IMR-90 (cell line): ENCODE measurements at regions not wholly inside any gene's neighbourhood (a gene's known extent, or its start where the extent isn't known, plus 50 kb on each side); places are given as distances from the start of the nearest gene placed in this dataset.

ENCODE experiments used
- ATAC-seq: fragments of 200-7000 bp; cut with Tn5 transposase; 2 replicates; pipeline ENCODE4 v1.9.1; 2020; ENCODE audit warnings: low read depth, mild to moderate bottlenecking, moderate library complexity
- BruUV-seq: library from RNA; stranded (reverse); fragments of 400-500 nt; replicated peaks from 2 replicates; lab custom pipeline; 2021; lab: Mats Ljungman, UMichigan
- CTCF ChIA-PET: fragments of 300-600 bp; formaldehyde crosslinking; extraction: SDS; loops from one replicate; lab custom pipeline; 2021; ENCODE audit warnings: antibody characterized with exemption; lab: Yijun Ruan, JAX
- POLR2A ChIA-PET: fragments of 300-600 bp; sonication (Branson Sonifier 250); formaldehyde crosslinking; loops from one replicate; lab custom pipeline; 2022; ENCODE audit warnings: antibody characterized with exemption; ENCODE audit not compliant: unreplicated experiment; lab: Charles Lee
- DNase-seq: peaks from one replicate; pipeline ENCODE4 v3.0.0; 2013
- H2AFZ ChIP-seq: replicated peaks from 2 replicates; pipeline ENCODE3; 2013; ENCODE audit warnings: low read length, mild to moderate bottlenecking; ENCODE audit not compliant: poor library complexity
- H2AK5ac ChIP-seq: 2 replicates; pipeline ENCODE4 v1.6.1; 2013; ENCODE audit warnings: low read depth, low read length, inconsistent platforms
- H2AK9ac ChIP-seq: replicated peaks from 2 replicates; pipeline ENCODE3; 2013; ENCODE audit warnings: mild to moderate bottlenecking, low read depth, low read length, moderate library complexity; ENCODE audit not compliant: poor library complexity
- H2BK120ac ChIP-seq: 2 replicates; pipeline ENCODE4 v1.6.1; 2013; ENCODE audit warnings: low read depth, low read length, inconsistent platforms
- H2BK15ac ChIP-seq: 3 replicates; pipeline ENCODE4 v1.6.1; 2013; ENCODE audit warnings: low read depth, low read length, inconsistent platforms
- H2BK20ac ChIP-seq: 2 replicates; pipeline ENCODE4 v1.6.1; 2013; ENCODE audit warnings: low read depth, mild to moderate bottlenecking, inconsistent platforms, low read length, moderate library complexity
- H2BK5ac ChIP-seq: 2 replicates; pipeline ENCODE4 v1.6.1; 2013; ENCODE audit warnings: mild to moderate bottlenecking, low read depth, low read length, inconsistent platforms; ENCODE audit not compliant: poor library complexity, severe bottlenecking
- H3K14ac ChIP-seq: replicated peaks from 2 replicates; pipeline ENCODE4 v1.6.1; 2013; ENCODE audit warnings: low read depth, low read length, inconsistent platforms
- H3K18ac ChIP-seq: 2 replicates; pipeline ENCODE4 v1.6.1; 2013; ENCODE audit warnings: low read depth, low read length, control low read depth
- H3K23ac ChIP-seq: 2 replicates; pipeline ENCODE4 v1.6.1; 2013; ENCODE audit warnings: low read depth, low read length, inconsistent platforms
- H3K27ac ChIP-seq: 2 replicates; pipeline ENCODE4 v1.5.1; 2013; ENCODE audit warnings: mild to moderate bottlenecking, control low read depth, low read length; ENCODE audit not compliant: insufficient read depth
- H3K27me3 ChIP-seq: 2 replicates; pipeline ENCODE4 v1.6.1; 2013; ENCODE audit warnings: low read length; ENCODE audit not compliant: control insufficient read depth, insufficient read depth
- H3K36me3 ChIP-seq: 2 replicates; pipeline ENCODE4 v1.6.1; 2013; ENCODE audit warnings: low read length, mixed read lengths; ENCODE audit not compliant: control insufficient read depth, insufficient read depth
- H3K4ac ChIP-seq: 2 replicates; pipeline ENCODE4 v1.6.1; 2013; ENCODE audit warnings: low read depth, low read length, inconsistent platforms
- H3K4me1 ChIP-seq: 2 replicates; pipeline ENCODE4 v1.6.1; 2013; ENCODE audit warnings: low read length, mixed read lengths; ENCODE audit not compliant: control insufficient read depth, insufficient read depth
- H3K4me2 ChIP-seq: 2 replicates; pipeline ENCODE4 v1.6.1; 2013; ENCODE audit warnings: low read depth, mild to moderate bottlenecking, control low read depth, low read length, moderate library complexity
- H3K4me3 ChIP-seq: 2 replicates; pipeline ENCODE4 v1.5.1; 2013; ENCODE audit warnings: low read depth, mild to moderate bottlenecking, control low read depth, low read length, moderate library complexity; ENCODE audit not compliant: insufficient read depth
- H3K56ac ChIP-seq: 2 replicates; pipeline ENCODE4 v1.6.1; 2013; ENCODE audit warnings: low read length, inconsistent platforms; ENCODE audit not compliant: insufficient read depth; ENCODE audit errors: extremely low read depth
- H3K79me1 ChIP-seq, 2 experiments: 2 replicates each; pipeline ENCODE4 v1.6.1; 2013; ENCODE audit warnings: low read length in 2 of 2, inconsistent platforms in 1 of 2, low read depth in 1 of 2
- H3K9ac ChIP-seq: 2 replicates; pipeline ENCODE4 v1.6.1; 2013; ENCODE audit warnings: low read depth, low read length, control low read depth
- H3K9me1 ChIP-seq: 2 replicates; pipeline ENCODE4 v1.6.1; 2013; ENCODE audit warnings: low read length, inconsistent platforms; ENCODE audit not compliant: insufficient read depth
- H3K9me3 ChIP-seq: 2 replicates; pipeline ENCODE4 v1.6.1; 2013; ENCODE audit warnings: low read length; ENCODE audit not compliant: control insufficient read depth, insufficient read depth
- H4K20me1 ChIP-seq: 2 replicates; pipeline ENCODE4 v1.6.1; 2013; ENCODE audit warnings: low read length, inconsistent platforms; ENCODE audit not compliant: insufficient read depth
- H4K5ac ChIP-seq: 2 replicates; pipeline ENCODE4 v1.6.1; 2013; ENCODE audit warnings: mild to moderate bottlenecking, low read depth, low read length, control low read depth
- H4K8ac ChIP-seq, 2 experiments: 2 replicates each; pipeline ENCODE4 v1.6.1; 2013; ENCODE audit warnings: low read depth in 2 of 2, low read length in 2 of 2, control low read depth in 1 of 2, inconsistent platforms in 1 of 2
- H4K91ac ChIP-seq: 2 replicates; pipeline ENCODE4 v1.6.1; 2013; ENCODE audit warnings: low read depth, low read length, inconsistent platforms; ENCODE audit not compliant: insufficient read depth
- BHLHE40 ChIP-seq: fragments of 150-350 bp; IDR thresholded peaks from 2 replicates; pipeline ENCODE4 v1.6.1; 2016; ENCODE audit warnings: mild to moderate bottlenecking, low read depth, low read length
- CEBPB ChIP-seq: IDR thresholded peaks from 2 replicates; pipeline ENCODE4 v1.6.1; 2012; ENCODE audit warnings: low read depth, low read length, improper control_type of control experiment
- CTCF ChIP-seq: conservative IDR thresholded peaks from 2 replicates; pipeline ENCODE4 v1.5.1; 2012; ENCODE audit warnings: mild to moderate bottlenecking, low read depth, low read length, improper control_type of control experiment
- ELK1 ChIP-seq: fragments of 150-350 bp; IDR thresholded peaks from 2 replicates; pipeline ENCODE4 v1.6.1; 2016; ENCODE audit warnings: low read depth, mild to moderate bottlenecking, low read length, moderate library complexity, borderline replicate concordance
- FOS ChIP-seq: fragments of 150-350 bp; IDR thresholded peaks from 2 replicates; pipeline ENCODE4 v1.6.1; 2016; ENCODE audit warnings: low read depth, low read length
- MAZ ChIP-seq: IDR thresholded peaks from 2 replicates; pipeline ENCODE4 v1.6.1; 2012; ENCODE audit warnings: low read depth, mild to moderate bottlenecking, low read length, improper control_type of control experiment, moderate library complexity, borderline replicate concordance
- MXI1 ChIP-seq: IDR thresholded peaks from 2 replicates; pipeline ENCODE4 v1.6.1; 2012; ENCODE audit warnings: low read depth, mild to moderate bottlenecking, low read length, moderate library complexity, borderline replicate concordance
- NFE2L2 ChIP-seq: fragments of 150-350 bp; IDR thresholded peaks from 2 replicates; pipeline ENCODE4 v1.6.1; 2016; ENCODE audit warnings: low read depth, mild to moderate bottlenecking, low read length
- POLR2A ChIP-seq: IDR thresholded peaks from 2 replicates; pipeline ENCODE4 v1.6.1; 2012; ENCODE audit warnings: mild to moderate bottlenecking, low read depth, low read length
- RAD21 ChIP-seq: IDR thresholded peaks from 2 replicates; pipeline ENCODE4 v1.6.1; 2012; ENCODE audit warnings: low read length, improper control_type of control experiment
- RCOR1 ChIP-seq: IDR thresholded peaks from 2 replicates; pipeline ENCODE4 v1.6.1; 2012; ENCODE audit warnings: mild to moderate bottlenecking, low read length, improper control_type of control experiment; ENCODE audit not compliant: insufficient replicate concordance
- RFX5 ChIP-seq: IDR thresholded peaks from 2 replicates; pipeline ENCODE4 v1.8.0; 2012; ENCODE audit warnings: low read depth, mild to moderate bottlenecking, low read length, moderate library complexity
- SMC3 ChIP-seq: fragments of 150-350 bp; IDR thresholded peaks from 2 replicates; pipeline ENCODE4 v1.6.1; 2016; ENCODE audit warnings: low read depth, mild to moderate bottlenecking, antibody characterized with exemption, low read length, moderate library complexity
- WGBS, 2 experiments: methylation state at CpG; one replicate each; pipeline versions ENCODE4 v1.1.5 to v1.1.7; 2013; ENCODE audit warnings: missing lambda C conversion rate in 2 of 2; ENCODE audit not compliant: insufficient read length in 1 of 2; ENCODE audit errors: extremely low coverage in 2 of 2; 5-methylcytosine and 5-hydroxymethylcytosine counted together
- dilution Hi-C: fragments of 300-500 bp; cut with HindIII; formaldehyde crosslinking; loops from one replicate; pipeline ENCODE4 v1.14.3; 2018; ENCODE audit warnings: low sequenced_read_pairs; ENCODE audit not compliant: unreplicated experiment
- in situ Hi-C: fragments of 300-500 bp; cut with MboI; formaldehyde crosslinking; loops from 3 replicates; pipeline ENCODE4 v1.14.3; 2019; ENCODE audit warnings: low sequenced_read_pairs, inconsistent platforms, mixed read lengths
- intact Hi-C: fragments of 100-400 bp; cut with micrococcal nuclease; formaldehyde crosslinking; loops from 2 replicates; pipeline ENCODE4 v1.10.0; 2022

- Histone ChIP-seq H2AK9ac (no peak overlapping the region), H2BK120ac (peak overlapping the region; percentile 64; the same call in 1 of the 2 replicates), H3K9me1 (peaks cover 12% of the 10 kb centered on the region; the same call in 1 of the 2 replicates), H2AFZ (no peak overlapping the region), H3K27ac (no peak overlapping the region), H4K20me1 (no peaks in the 10 kb centered on the region), H3K4me2 (no peak overlapping the region), H3K79me1 (no peaks in the 10 kb centered on the region), H3K4me3 (no peak overlapping the region), H2BK15ac (no peak overlapping the region), H3K56ac (no peak overlapping the region), H2BK5ac (no peak overlapping the region), H3K23ac (no peak overlapping the region), H2BK20ac (no peak overlapping the region), H3K14ac (no peak overlapping the region), H3K27me3 (no peaks in the 10 kb centered on the region), H4K5ac (no peak overlapping the region), H3K36me3 (no peaks in the 10 kb centered on the region), H3K18ac (no peak overlapping the region), H4K91ac (no peak overlapping the region), H2AK5ac (no peak overlapping the region), H3K9ac (no peak overlapping the region), H3K4ac (no peak overlapping the region; the same call in 1 of the 2 replicates), H3K4me1 (peaks cover 10% of the 10 kb centered on the region), H4K8ac (no peak overlapping the region), H3K9me3 (no peaks in the 10 kb centered on the region)
- ChIA-PET POLR2A (no interaction called here), CTCF (no interaction called here)
- in situ Hi-C loops (no loop called here), intact Hi-C loops (no loop called here), dilution Hi-C loops (no loop called here)
- no peak for TF ChIP-seq RCOR1
- TF ChIP-seq MXI1 = no peak
- no peak for TF ChIP-seq RAD21
- no peak for TF ChIP-seq CEBPB
- no peak for TF ChIP-seq FOS
- no peak for TF ChIP-seq BHLHE40
- TF ChIP-seq MAZ = no peak
- no peak for TF ChIP-seq RFX5
- no peak for TF ChIP-seq ELK1
- TF ChIP-seq POLR2A = no peak
- TF ChIP-seq NFE2L2 = no peak
- no peak for TF ChIP-seq CTCF
- TF ChIP-seq SMC3 = no peak
- ATAC-seq (no peak), DNase-seq (no peak)
- no CpG with 5 or more reads among the region's 2 CpGs for WGBS, 2 experiments
- no TSS peak for BruUV-seq
Observed at GRCh38 chr12:89878950-89879349, 170.3 kb upstream of the ATP2B1 start.
